H9 (cell line): ENCODE measurements at regions not wholly inside any gene's neighbourhood (a gene's known extent, or its start where the extent isn't known, plus 50 kb on each side); places are given as distances from the start of the nearest gene placed in this dataset.

Source experiments
- DNase-seq: peaks from one replicate; pipeline ENCODE4 v3.0.0-alpha.2; 2017
- H2AFZ ChIP-seq: one replicate; pipeline ENCODE4 v1.6.1; 2013; ENCODE audit warnings: mild to moderate bottlenecking, low read length, control low read depth, moderate library complexity
- H2AK5ac ChIP-seq: 2 replicates; pipeline ENCODE4 v1.6.1; 2013; ENCODE audit warnings: low read length, control low read depth, mixed read lengths; ENCODE audit not compliant: insufficient read length
- H2BK120ac ChIP-seq: one replicate; pipeline ENCODE4 v1.6.1; 2013; ENCODE audit warnings: low read depth, mild to moderate bottlenecking, low read length, control low read depth, inconsistent platforms; ENCODE audit not compliant: poor library complexity, severe bottlenecking
- H2BK12ac ChIP-seq: 2 replicates; pipeline ENCODE4 v1.6.1; 2013; ENCODE audit warnings: low read length, control low read depth, mixed read lengths, low read depth; ENCODE audit not compliant: insufficient read length
- H2BK15ac ChIP-seq: 2 replicates; pipeline ENCODE4 v1.6.1; 2013; ENCODE audit warnings: low read depth, low read length, control low read depth
- H2BK20ac ChIP-seq: one replicate; pipeline ENCODE4 v1.6.1; 2013; ENCODE audit warnings: low read depth, mild to moderate bottlenecking, low read length, control low read depth, inconsistent platforms; ENCODE audit not compliant: poor library complexity, severe bottlenecking
- H2BK5ac ChIP-seq: 2 replicates; pipeline ENCODE4 v1.6.1; 2013; ENCODE audit warnings: low read length, control low read depth, mixed read lengths; ENCODE audit not compliant: insufficient read length
- H3K14ac ChIP-seq: 2 replicates; pipeline ENCODE4 v1.6.1; 2013; ENCODE audit warnings: low read length, control low read depth; ENCODE audit not compliant: insufficient read depth
- H3K18ac ChIP-seq: 2 replicates; pipeline ENCODE4 v1.6.1; 2013; ENCODE audit warnings: low read depth, mild to moderate bottlenecking, mixed read lengths, low read length, control low read depth; ENCODE audit not compliant: insufficient read length
- H3K23ac ChIP-seq: 2 replicates; pipeline ENCODE4 v1.6.1; 2013; ENCODE audit warnings: low read length, control low read depth, mixed read lengths, low read depth; ENCODE audit not compliant: insufficient read length
- H3K23me2 ChIP-seq: 2 replicates; pipeline ENCODE4 v1.6.1; 2013; ENCODE audit warnings: low read depth, mild to moderate bottlenecking, mixed read lengths, low read length, control low read depth; ENCODE audit not compliant: insufficient read length, poor library complexity, severe bottlenecking
- H3K27ac ChIP-seq: 2 replicates; pipeline ENCODE4 v1.5.1; 2013; ENCODE audit warnings: low read length, control low read depth, mixed read lengths, low read depth; ENCODE audit not compliant: insufficient read length
- H3K27me3 ChIP-seq: 2 replicates; pipeline ENCODE4 v1.6.1; 2013; ENCODE audit warnings: low read length, control low read depth, inconsistent platforms; ENCODE audit not compliant: insufficient read depth
- H3K4ac ChIP-seq: 2 replicates; pipeline ENCODE4 v1.6.1; 2013; ENCODE audit warnings: low read depth, mild to moderate bottlenecking, control low read depth, inconsistent platforms, low read length, moderate library complexity
- H3K4me1 ChIP-seq: 2 replicates; pipeline ENCODE4 v1.6.1; 2013; ENCODE audit warnings: low read length, control low read depth, inconsistent platforms; ENCODE audit not compliant: insufficient read depth
- H3K4me2 ChIP-seq: 2 replicates; pipeline ENCODE4 v1.6.1; 2013; ENCODE audit warnings: low read length, control low read depth, mixed read lengths; ENCODE audit not compliant: insufficient read length, insufficient read depth
- H3K56ac ChIP-seq: 2 replicates; pipeline ENCODE4 v1.6.1; 2013; ENCODE audit warnings: low read depth, mild to moderate bottlenecking, mixed read lengths, low read length, control low read depth; ENCODE audit not compliant: insufficient read length
- H3K79me1 ChIP-seq: 2 replicates; pipeline ENCODE4 v1.6.1; 2013; ENCODE audit warnings: low read depth, mild to moderate bottlenecking, moderate library complexity, low read length, control low read depth, inconsistent platforms; ENCODE audit not compliant: insufficient read depth, poor library complexity, severe bottlenecking
- H3K79me2 ChIP-seq: 2 replicates; pipeline ENCODE4 v1.6.1; 2013; ENCODE audit warnings: low read length, control low read depth, inconsistent platforms; ENCODE audit not compliant: insufficient read depth
- H3K9ac ChIP-seq: 2 replicates; pipeline ENCODE4 v1.6.1; 2013; ENCODE audit warnings: low read length, control low read depth, mixed read lengths; ENCODE audit not compliant: insufficient read length; ENCODE audit errors: extremely low read depth
- H3K9me3 ChIP-seq: one replicate; pipeline ENCODE4 v1.6.1; 2013; ENCODE audit warnings: low read depth, low read length, inconsistent platforms; ENCODE audit not compliant: control insufficient read depth
- H3T11ph ChIP-seq: one replicate; pipeline ENCODE4 v1.6.1; 2013; ENCODE audit warnings: mild to moderate bottlenecking, low read length, control low read depth, inconsistent platforms
- H4K20me1 ChIP-seq: one replicate; pipeline ENCODE4 v1.6.1; 2013; ENCODE audit not compliant: control insufficient read depth, insufficient read length, insufficient read depth
- H4K5ac ChIP-seq: 2 replicates; pipeline ENCODE4 v1.6.1; 2013; ENCODE audit warnings: low read depth, mild to moderate bottlenecking, mixed read lengths, low read length, control low read depth; ENCODE audit not compliant: insufficient read length
- H4K8ac ChIP-seq: replicated peaks from 2 replicates; pipeline ENCODE4 v1.6.1; 2013; ENCODE audit warnings: low read length, control low read depth, mixed read lengths, low read depth; ENCODE audit not compliant: insufficient read length
- H4K91ac ChIP-seq: 2 replicates; pipeline ENCODE4 v1.6.1; 2013; ENCODE audit warnings: low read depth, mild to moderate bottlenecking, moderate library complexity, mixed read lengths, low read length, control low read depth; ENCODE audit not compliant: insufficient read length
- H3K27ac Mint-ChIP-seq, 3 experiments: 2 replicates in 2 of 3; 3 replicates in 1 of 3; pipeline ENCODE4 v1.8.0; 2020 to 2021; ENCODE audit warnings: mixed read lengths in 3 of 3, mild to moderate bottlenecking in 1 of 3, moderate library complexity in 1 of 3
- H3K27me3 Mint-ChIP-seq: 2 replicates; pipeline ENCODE4 v1.8.0; 2021; ENCODE audit warnings: low read depth, mild to moderate bottlenecking, moderate library complexity, mixed read lengths
- H3K36me3 Mint-ChIP-seq, 3 experiments: 2 replicates in 2 of 3; 3 replicates in 1 of 3; pipeline ENCODE4 v1.8.0; 2020 to 2021; ENCODE audit warnings: low read depth in 3 of 3, mixed read lengths in 3 of 3; ENCODE audit not compliant: insufficient read depth in 1 of 3
- H3K4me1 Mint-ChIP-seq, 2 experiments: 2 replicates each; pipeline ENCODE4 v1.8.0; 2020; ENCODE audit warnings: mixed read lengths in 2 of 2
- H3K4me3 Mint-ChIP-seq, 2 experiments: 2 replicates in 1 of 2; 3 replicates in 1 of 2; pipeline ENCODE4 v1.8.0; 2020 to 2021; ENCODE audit warnings: mild to moderate bottlenecking in 2 of 2, mixed read lengths in 2 of 2, moderate library complexity in 1 of 2
- H3K9me3 Mint-ChIP-seq, 2 experiments: 2 replicates in 1 of 2; 3 replicates in 1 of 2; pipeline ENCODE4 v1.8.0; 2020; ENCODE audit warnings: mild to moderate bottlenecking in 2 of 2, mixed read lengths in 2 of 2, moderate library complexity in 1 of 2
- TF ChIP-seq, protein P1 (sequence below): fragments of 200-600 bp; sonication (generic); conservative IDR thresholded peaks from 3 replicates; pipeline ENCODE4 v1.8.0; 2021; ENCODE audit warnings: antibody characterized with exemption, mild to moderate bottlenecking

DNA sequence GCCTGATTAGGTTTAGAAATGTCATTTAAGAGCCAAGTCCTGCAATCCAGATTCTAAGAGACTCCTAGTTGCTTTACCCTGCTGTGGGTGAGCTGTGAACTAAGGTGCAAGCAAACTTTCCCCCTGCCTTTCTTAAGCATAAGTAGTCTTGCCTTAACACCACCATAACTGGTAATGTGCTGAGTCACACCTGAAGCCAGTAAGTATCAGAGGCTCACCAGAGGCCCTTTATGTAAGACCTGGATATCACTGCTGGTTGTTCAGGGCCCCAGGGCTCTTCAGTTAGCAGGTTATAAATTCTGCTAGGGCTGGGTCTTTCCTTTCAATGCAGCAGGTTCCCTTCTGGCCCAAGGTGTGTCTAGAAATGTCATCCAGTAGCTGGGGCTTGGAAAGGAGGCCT is 509.9 kb downstream of the VGLL3 start:
- Mint-ChIP-seq H3K9me3 (peaks cover 0 to 5% of the 10 kb centered on the region in 2 experiments; a peak in 1 of 5 replicates), H3K4me3 (no peak overlapping the region), H3K27ac (peak overlapping the region in 2 of 3 experiments; percentile 29 to 40; a peak in 3 of 7 replicates), H3K27me3 (no peaks in the 10 kb centered on the region), H3K4me1 (no peaks in the 10 kb centered on the region; a peak in 1 of 4 replicates), H3K36me3 (no peaks in the 10 kb centered on the region)
- DNase-seq: no peak
- no peak overlapping the region for H4K8ac ChIP-seq
- H3K4me1 ChIP-seq: no peaks in the 10 kb centered on the region; the same call in 1 of the 2 replicates
- H3K27me3 ChIP-seq: no peaks in the 10 kb centered on the region
- H3K9ac ChIP-seq: no peak overlapping the region
- H2AK5ac ChIP-seq: no peak overlapping the region
- H3K27ac ChIP-seq: no peak overlapping the region
- H2BK120ac ChIP-seq: no peak overlapping the region
- H3K14ac ChIP-seq: no peak overlapping the region
- H4K20me1 ChIP-seq: no peaks in the 10 kb centered on the region
- H4K5ac ChIP-seq: no peak overlapping the region
- no peak overlapping the region for H2BK5ac ChIP-seq
- H2BK15ac ChIP-seq: no peak overlapping the region
- no peak overlapping the region for H3K56ac ChIP-seq
- H3K79me2 ChIP-seq: no peaks in the 10 kb centered on the region
- H3K9me3 ChIP-seq: no peaks in the 10 kb centered on the region
- H3K4ac ChIP-seq: no peak overlapping the region
- H3K79me1 ChIP-seq: no peaks in the 10 kb centered on the region
- H3K23ac ChIP-seq: no peak overlapping the region
- no peak overlapping the region for H2BK20ac ChIP-seq
- TF ChIP-seq, protein P1, sequence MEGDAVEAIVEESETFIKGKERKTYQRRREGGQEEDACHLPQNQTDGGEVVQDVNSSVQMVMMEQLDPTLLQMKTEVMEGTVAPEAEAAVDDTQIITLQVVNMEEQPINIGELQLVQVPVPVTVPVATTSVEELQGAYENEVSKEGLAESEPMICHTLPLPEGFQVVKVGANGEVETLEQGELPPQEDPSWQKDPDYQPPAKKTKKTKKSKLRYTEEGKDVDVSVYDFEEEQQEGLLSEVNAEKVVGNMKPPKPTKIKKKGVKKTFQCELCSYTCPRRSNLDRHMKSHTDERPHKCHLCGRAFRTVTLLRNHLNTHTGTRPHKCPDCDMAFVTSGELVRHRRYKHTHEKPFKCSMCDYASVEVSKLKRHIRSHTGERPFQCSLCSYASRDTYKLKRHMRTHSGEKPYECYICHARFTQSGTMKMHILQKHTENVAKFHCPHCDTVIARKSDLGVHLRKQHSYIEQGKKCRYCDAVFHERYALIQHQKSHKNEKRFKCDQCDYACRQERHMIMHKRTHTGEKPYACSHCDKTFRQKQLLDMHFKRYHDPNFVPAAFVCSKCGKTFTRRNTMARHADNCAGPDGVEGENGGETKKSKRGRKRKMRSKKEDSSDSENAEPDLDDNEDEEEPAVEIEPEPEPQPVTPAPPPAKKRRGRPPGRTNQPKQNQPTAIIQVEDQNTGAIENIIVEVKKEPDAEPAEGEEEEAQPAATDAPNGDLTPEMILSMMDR: no peak
- no peak overlapping the region for H3T11ph ChIP-seq
- no peak overlapping the region for H3K4me2 ChIP-seq
- H4K91ac ChIP-seq: no peak overlapping the region
- H2AFZ ChIP-seq: no peak overlapping the region
- no peak overlapping the region for H3K18ac ChIP-seq
- H3K23me2 ChIP-seq: no peaks in the 10 kb centered on the region
- H2BK12ac ChIP-seq: no peak overlapping the region
